Epithelial cell of esophagus (primary cell): ENCODE measurements at regions not wholly inside any gene's neighbourhood (a gene's known extent, or its start where the extent isn't known, plus 50 kb on each side); places are given as distances from the start of the nearest gene placed in this dataset.
A peak's percentile ranks its signal among the peaks of the same experiment; 100 is the strongest.
"Not testable (repeated sequence)": the region's sequence is repeated elsewhere in the genome, so short reads cannot be mapped to it uniquely, and the experiment has no call there.

Source experiments
- DNase-seq: peaks from one replicate; pipeline ENCODE4 v3.0.0; 2010; ENCODE audit warnings: low read depth
- H3K4me3 ChIP-seq: 2 replicates; pipeline ENCODE4 v1.5.1; 2011; ENCODE audit warnings: mild to moderate bottlenecking, low read length, control low read depth
- CTCF ChIP-seq: IDR thresholded peaks from 2 replicates; pipeline ENCODE4 v1.5.1; 2011; ENCODE audit warnings: low read depth, mild to moderate bottlenecking, low read length, control low read depth, inconsistent platforms; ENCODE audit not compliant: insufficient read depth; ENCODE audit errors: missing control alignments

- not testable (repeated sequence) for H3K4me3 ChIP-seq, DNase-seq
Observed at GRCh38 chr1:228796945-228797344, 61.7 kb downstream of the RHOU start.

- no peak for DNase-seq
- TF ChIP-seq CTCF = no peak
- no peak overlapping the region for H3K4me3 ChIP-seq
Observed at GRCh38 chr1:228798035-228798434, 62.8 kb downstream of the RHOU start.

GRCh38 chr1:228798548-228798947 is 63.3 kb downstream of the RHOU start:
- TF ChIP-seq CTCF = no peak
- no peak for DNase-seq
- H3K4me3 ChIP-seq = no peak overlapping the region

- TF ChIP-seq CTCF = no peak
- DNase-seq = no peak
- no peak overlapping the region for H3K4me3 ChIP-seq
Observed at GRCh38 chr1:228799924-228800323, 64.6 kb downstream of the RHOU start.

- no peak overlapping the region for H3K4me3 ChIP-seq
- TF ChIP-seq CTCF = no peak
- DNase-seq = peak; percentile 9
Observed at GRCh38 chr1:228801068-228801467, 65.8 kb downstream of the RHOU start.

- H3K4me3 ChIP-seq = no peak overlapping the region
- no peak for TF ChIP-seq CTCF
- no peak for DNase-seq
Observed at GRCh38 chr1:228802386-228803220, 67.3 kb downstream of the RHOU start.

- no peak for TF ChIP-seq CTCF
- no peak overlapping the region for H3K4me3 ChIP-seq
- no peak for DNase-seq
Observed at GRCh38 chr1:228803421-228803820, 68.1 kb downstream of the RHOU start.
